ENCODE measurements at regions not wholly inside any gene's neighbourhood (a gene's known extent, or its start where the extent isn't known, plus 50 kb on each side); places are given as distances from the start of the nearest gene placed in this dataset.

DNA sequence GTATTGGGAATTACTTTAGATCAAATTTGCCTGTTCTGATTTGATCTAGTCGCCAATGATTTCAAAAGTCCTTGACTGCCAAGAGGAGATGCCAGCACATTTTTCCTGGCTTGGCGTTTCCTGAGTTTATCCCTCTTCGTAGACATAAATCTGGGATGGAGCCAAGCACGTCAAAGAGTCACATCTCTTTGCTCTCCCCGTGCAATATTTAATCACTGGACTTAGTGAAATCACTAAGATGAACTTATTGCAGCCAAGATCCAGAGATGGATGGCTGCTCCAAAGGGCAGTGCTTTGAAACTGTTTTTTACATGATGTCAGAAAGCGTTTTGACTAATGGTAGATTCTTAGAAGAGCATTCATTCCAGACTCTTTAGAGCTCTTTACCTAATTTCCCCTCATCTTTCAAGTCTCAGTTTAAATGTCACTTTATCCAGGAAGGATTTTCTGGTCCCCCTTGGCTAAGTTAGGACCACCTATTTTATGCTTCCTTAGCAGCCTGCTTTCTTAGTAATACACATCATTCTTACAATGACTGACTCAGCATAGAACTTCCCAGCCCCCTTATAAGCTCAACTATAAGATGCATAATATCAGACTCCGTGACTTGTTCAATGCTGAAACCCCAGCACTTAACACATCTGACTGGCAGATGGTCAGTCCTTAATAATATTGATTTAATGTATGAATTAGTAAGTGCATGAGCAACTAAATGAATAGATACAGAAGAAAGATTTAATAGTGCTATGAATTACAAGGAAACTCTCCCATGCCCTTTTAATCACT, 94.4 kb upstream of the GREM2 start:
- TF ChIP-seq, protein P1, sequence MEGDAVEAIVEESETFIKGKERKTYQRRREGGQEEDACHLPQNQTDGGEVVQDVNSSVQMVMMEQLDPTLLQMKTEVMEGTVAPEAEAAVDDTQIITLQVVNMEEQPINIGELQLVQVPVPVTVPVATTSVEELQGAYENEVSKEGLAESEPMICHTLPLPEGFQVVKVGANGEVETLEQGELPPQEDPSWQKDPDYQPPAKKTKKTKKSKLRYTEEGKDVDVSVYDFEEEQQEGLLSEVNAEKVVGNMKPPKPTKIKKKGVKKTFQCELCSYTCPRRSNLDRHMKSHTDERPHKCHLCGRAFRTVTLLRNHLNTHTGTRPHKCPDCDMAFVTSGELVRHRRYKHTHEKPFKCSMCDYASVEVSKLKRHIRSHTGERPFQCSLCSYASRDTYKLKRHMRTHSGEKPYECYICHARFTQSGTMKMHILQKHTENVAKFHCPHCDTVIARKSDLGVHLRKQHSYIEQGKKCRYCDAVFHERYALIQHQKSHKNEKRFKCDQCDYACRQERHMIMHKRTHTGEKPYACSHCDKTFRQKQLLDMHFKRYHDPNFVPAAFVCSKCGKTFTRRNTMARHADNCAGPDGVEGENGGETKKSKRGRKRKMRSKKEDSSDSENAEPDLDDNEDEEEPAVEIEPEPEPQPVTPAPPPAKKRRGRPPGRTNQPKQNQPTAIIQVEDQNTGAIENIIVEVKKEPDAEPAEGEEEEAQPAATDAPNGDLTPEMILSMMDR (IDR thresholded peaks at IDR 0.05) = no peak

DNA sequence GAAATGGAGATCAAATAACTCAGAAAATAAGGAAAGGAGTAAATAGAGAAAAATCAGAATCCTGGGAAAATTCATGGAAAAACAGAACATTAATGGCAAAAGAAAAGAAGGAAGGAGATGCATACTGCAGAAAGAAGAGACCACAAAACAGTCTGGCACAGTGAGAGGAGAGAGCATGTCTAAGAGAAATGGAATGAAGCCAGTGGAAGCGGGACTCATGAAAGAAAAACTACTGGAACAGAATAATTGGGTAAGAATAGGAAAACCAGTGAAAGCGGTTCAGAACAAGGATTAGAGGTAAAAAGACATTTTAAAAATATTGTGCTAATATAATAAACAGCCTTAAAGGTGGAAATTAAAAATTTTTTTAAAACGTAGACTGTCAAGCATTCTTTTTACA, 93.6 kb upstream of the GREM2 start:
- TF ChIP-seq, protein P1 (IDR thresholded peaks at IDR 0.05) = no peak

DNA sequence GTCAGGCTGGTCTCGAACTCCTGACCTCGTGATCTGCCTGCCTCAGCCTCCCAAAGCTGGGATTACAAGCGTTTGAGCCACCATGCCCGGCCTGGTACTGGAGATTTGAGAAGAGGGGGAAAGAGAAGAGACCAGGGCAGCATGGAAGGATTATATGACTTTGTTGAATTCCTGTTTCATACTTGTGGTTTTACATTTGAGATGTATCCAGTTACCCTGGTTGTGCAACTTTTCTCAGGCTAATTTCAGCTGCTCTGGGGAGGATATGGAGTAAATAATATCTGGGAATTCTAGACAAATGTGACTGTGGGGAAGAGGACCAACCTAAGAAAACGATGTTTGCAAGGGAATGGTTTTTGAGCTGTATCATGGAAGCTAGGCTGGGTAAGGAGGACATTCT, 89.5 kb upstream of the GREM2 start:
- TF ChIP-seq, protein P1 (IDR thresholded peaks at IDR 0.05) = no peak

DNA sequence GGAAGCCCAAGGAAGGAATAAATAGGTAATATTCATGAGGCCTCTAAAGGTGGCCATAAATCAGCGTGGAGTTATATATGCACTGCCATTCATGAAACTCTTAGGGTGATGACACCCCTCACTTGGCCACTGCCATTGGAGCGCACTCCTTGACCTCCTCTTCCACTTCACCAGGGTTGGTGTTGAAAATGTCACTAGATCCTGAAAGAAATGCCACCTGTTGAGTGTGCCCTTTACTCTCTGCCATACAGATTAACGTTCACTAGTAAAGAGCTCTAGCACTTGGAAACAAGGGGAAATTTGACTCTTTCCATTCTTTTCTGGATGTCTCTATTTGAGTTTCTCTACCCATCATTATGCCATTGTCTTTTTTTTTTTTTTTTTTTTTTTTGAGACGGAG, 83.5 kb upstream of the GREM2 start:
- TF ChIP-seq, protein P1 (IDR thresholded peaks at IDR 0.05) = no peak

DNA sequence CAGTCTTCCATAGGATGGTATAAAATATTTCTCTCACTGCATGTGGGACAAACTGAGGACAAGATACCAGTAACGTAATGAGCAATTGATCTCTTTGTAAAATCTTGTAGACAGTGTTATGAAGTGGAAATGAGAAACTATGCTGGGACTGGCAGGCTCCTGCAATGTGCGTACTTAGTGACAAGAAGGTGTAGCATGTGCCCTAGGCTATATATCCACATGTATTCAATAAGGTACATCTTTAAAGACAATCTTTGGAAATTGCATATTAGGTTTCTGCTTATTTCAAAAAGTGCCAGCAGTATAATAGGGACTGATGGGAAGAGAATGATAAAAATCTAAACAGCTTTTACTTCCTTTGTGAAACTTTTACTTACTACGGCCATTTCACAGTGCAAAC, 81.9 kb upstream of the GREM2 start:
- TF ChIP-seq, protein P1 (IDR thresholded peaks at IDR 0.05) = no peak

DNA sequence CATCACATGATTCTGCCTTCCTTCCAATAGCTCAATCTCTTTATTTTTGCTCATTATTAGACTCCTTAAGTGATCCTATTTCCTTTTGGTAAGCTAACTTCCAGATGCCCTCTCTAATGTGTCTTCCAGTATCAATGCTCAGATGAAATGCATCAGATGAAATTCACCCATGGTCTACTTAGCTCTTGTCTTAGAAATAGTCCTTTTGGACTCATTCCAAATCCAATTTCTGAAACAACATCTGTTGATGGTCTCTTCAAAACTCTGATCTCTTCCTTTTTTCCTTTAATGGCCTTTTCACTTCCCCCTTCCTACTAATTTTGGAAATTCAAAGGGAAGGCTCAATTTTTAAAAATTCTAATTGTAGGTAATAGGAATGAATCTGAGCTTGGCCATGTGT, 81.1 kb upstream of the GREM2 start:
- TF ChIP-seq, protein P1 (IDR thresholded peaks at IDR 0.05) = no peak

DNA sequence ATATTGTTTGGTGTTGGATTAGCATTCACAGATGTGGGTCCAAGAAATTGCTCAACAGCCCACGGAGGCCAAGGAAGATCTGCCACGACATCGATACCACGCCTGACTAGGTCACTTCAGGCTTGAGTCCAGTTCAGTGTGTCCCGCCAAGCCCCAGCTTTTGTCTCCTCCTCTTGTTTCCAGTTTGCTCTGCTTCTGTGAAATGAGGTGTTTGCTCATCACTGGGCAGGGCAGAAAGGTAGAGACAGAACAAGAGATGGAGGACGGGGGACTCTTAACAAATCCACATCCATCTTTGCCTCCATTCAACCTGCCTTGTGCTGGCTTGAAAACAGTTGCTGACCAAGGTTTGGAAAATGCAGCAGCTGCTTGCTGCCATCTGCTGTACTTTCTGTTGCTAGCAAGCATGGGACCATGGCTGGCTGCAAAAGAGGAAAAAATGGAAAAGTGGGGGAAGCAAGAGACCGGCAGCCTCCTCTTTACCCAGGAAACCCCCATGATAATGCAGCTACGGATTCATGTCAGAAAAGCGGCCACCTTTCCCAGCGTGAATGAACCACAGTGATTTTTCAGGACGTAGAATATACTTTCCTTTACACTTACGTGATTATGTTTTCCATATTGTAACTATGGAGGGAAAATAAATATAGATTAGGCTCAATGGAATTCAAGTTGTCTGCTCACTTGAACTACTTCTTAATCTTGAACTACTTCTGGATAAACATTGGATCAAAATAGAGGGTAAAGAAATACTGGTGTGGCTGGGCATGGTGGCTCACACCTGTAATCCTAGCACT, 80.2 kb upstream of the GREM2 start:
- TF ChIP-seq, protein P1 (IDR thresholded peaks at IDR 0.05) = peak; percentile 53
